ENCODE measurements at regions not wholly inside any gene's neighbourhood (a gene's known extent, or its start where the extent isn't known, plus 50 kb on each side); places are given as distances from the start of the nearest gene placed in this dataset.

DNA sequence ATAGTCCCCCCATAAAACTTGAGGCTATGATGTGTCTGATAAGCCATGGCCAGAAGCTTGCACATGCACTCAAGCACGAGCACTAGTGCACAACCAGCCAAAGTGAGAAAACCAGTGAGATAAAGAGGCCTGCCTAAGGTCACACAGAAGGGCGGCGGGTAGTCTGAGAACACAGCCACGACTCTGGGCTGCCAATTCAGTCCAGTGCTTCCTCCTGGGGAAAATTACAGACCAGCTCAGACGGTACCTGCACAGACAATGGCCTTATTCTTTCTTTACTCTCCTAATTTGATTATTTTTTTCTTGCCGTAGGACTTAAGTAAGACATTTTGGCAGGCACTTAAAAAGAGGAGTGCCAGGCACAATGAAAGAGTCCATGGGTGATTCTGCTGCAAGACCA lies 533.2 kb upstream of the FAT1 start:
- no peak for DNase-seq (ENCODE audit: low read depth)

DNA sequence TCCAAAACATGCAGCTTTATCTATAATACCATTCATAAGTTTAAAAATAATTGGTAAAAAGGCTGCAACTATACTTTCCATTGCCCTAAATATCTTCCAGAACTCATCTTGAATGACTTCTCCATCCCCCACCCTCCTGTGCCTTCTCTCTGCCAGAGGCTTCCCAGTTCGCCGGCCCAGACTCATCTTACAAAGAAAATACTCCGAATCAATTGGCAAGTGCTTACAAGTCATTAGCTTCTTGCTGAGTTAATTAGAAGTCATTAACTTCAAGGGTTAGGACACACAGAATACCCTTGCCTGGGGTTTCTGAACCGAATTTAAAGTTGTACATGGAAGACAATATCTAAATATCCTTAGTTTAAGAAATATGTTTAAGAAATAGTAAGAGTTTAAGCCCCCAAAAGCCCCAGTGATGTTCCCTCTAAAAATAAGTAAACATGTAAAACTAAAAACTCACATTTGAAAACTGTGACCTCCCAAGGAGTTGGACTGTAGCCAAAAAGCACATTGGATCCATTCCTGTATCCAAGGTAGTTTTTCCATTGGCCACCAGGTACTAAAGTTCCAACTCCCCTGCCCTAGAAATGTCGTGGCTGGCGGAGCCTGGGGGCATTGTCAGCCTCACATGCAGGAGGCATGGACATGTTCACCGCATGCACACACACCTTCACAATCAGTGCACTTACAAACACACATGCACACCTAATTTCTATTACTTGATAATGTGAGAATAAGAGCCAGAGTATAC lies 535.2 kb upstream of the FAT1 start:
- DNase-seq (ENCODE audit: low read depth): no peak

DNA sequence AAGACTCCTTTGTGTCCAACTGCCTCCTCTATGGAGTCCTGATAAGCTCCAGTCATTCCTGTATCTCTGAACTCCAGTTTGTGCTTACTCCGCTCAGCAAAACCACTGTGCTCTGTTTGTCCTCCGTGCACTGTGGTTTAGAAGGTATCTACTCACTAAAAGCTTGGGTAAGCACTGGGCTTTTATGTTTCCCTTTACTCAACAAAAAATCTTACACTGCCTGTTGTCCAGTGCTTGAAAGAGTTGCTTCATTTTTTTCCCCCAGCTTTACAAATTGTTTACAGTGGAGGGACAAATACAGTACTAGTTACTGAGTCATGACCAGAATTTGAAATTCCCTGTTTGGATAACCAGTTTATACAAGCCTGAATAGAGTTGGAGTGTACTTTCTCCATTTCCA lies 545.3 kb upstream of the FAT1 start:
- no peak for DNase-seq (ENCODE audit: low read depth)

GRCh38 chr4:187270154-187270553 lies 546.5 kb upstream of the FAT1 start:
- no peak for DNase-seq (ENCODE audit: low read depth)

- DNase-seq (ENCODE audit: low read depth): no peak
Observed at GRCh38 chr4:187271848-187272247, 548.2 kb upstream of the FAT1 start.

DNA sequence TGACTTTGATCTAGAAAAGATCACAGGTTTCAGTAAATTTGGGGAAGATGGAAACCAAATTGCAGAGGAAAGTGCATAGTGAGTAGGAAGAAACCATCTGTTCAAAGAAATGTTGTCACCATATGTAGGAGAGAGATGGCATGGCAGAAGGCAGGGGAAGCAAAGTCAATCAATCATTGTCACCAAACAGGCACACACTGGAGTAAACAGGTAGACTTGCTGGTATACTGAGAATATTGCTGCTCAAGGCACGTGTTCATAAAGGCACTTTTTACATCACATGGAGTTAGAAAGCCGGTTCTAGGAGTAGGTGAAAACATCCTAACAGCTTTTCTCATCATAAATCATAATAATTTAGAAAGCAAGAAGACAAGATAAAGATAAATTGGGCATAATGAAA lies 550.5 kb upstream of the FAT1 start:
- DNase-seq (ENCODE audit: low read depth): no peak

- no peak for DNase-seq (ENCODE audit: low read depth)
Observed at GRCh38 chr4:187276736-187277408, 553.2 kb upstream of the FAT1 start.

- DNase-seq (ENCODE audit: low read depth): no peak
Observed at GRCh38 chr4:187283201-187283955, 559.7 kb upstream of the FAT1 start.

- no peak for DNase-seq (ENCODE audit: low read depth)
Observed at GRCh38 chr4:187286525-187286924, 562.9 kb upstream of the FAT1 start.

GRCh38 chr4:187289371-187289770 lies 565.7 kb upstream of the FAT1 start:
- no peak for DNase-seq (ENCODE audit: low read depth)

GRCh38 chr4:187294861-187295260 lies 571.2 kb upstream of the FAT1 start:
- no peak for DNase-seq (ENCODE audit: low read depth)

- DNase-seq (ENCODE audit: low read depth): no peak
Observed at GRCh38 chr4:187301923-187302322, 578.3 kb upstream of the FAT1 start.

DNA sequence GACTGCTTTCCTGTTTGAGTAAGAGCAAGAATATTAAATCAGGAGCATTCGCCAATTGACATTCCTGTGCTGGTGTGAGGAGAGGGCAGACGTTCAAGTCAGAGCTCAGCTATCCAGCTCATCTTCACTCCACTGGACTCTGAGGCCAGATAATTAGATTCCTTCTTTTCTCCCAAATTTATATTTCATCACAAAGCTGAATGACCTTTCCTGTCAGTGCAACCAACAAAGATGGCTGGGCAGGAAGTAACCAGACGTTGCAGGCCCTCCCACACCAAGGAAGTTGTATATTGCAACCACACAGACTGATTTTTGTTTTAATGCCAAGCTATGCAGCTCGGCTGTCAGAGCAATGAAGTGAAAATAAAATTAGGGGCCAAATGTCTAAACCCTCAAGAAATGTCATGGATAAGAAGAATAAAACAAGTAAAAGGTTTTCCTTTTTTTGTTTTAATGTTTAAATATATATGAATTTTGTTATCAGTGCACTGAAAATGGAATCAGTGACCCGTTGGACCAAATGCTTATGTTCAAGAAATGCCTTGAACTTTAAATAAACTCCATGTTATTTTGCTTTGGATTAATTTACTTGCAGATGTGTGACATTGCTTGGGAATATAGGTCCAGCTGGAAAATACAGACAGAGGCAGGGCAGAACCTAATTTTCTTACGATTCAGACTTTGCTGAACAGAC lies 578.9 kb upstream of the FAT1 start:
- no peak for DNase-seq (ENCODE audit: low read depth)

DNA sequence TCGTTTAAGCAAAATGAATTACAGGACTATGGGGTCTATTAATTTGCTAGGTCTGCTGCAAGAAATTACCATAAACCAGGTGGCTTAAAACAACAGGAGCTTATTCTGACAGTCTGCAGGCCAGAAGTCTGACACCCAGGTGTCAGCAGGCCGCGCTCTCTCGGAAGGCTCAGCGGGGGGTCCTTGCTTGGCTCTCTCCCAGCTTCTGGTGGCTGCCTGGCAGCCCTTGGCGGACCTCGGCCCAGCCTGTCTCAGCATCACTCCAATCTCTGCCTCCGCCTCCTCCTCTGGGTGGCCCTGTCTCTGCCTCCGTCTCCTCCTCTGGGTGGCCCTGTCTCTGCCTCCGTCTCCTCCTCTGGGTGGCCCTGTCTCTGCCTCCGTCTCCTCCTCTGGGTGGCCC lies 580.5 kb upstream of the FAT1 start:
- DNase-seq (ENCODE audit: low read depth): no peak

GRCh38 chr4:187307131-187307530 lies 583.5 kb upstream of the FAT1 start:
- DNase-seq (ENCODE audit: low read depth): no peak

DNA sequence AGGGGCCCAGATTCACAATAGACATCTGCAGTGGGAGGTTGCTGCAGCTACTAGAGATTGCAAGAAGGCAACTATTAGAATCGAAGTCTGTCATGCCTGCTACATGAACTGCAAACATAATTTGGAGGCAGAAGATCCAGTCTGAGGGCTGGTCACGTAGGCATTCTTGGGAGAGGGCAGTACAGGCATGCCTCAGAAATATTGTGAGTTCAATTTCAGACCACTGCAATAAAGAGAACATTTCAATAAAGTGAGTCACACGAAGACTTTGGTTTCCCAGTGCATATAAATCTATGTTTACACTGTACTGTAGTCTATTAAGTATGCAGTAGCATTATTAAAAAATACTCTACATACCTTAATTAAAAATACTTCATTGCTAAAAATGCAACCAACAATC lies 585.8 kb upstream of the FAT1 start:
- DNase-seq (ENCODE audit: low read depth): no peak

- no peak for DNase-seq (ENCODE audit: low read depth)
Observed at GRCh38 chr4:187312299-187312698, 588.6 kb upstream of the FAT1 start.

DNA sequence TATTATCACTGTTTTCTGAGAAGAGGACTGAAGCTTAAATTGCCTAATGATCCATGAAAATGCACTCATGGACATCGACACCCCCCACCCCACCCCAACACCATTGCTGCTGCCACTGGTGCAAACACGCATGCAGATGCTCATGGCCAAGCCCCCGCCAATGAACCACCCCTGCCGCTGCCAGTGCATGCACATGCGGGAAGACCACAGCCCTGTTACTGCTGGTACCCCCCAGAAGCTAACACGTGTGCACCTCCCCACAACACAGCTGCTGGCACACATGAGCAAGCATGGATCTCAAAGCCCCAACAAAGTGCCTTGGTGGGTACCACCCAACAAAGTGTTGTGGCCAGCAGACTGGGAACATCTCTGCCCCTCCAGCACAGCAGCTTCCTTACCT lies 594.1 kb upstream of the FAT1 start:
- no peak for DNase-seq (ENCODE audit: low read depth)

GRCh38 chr4:187321711-187322110 lies 598.1 kb upstream of the FAT1 start:
- DNase-seq (ENCODE audit: low read depth): no peak

DNA sequence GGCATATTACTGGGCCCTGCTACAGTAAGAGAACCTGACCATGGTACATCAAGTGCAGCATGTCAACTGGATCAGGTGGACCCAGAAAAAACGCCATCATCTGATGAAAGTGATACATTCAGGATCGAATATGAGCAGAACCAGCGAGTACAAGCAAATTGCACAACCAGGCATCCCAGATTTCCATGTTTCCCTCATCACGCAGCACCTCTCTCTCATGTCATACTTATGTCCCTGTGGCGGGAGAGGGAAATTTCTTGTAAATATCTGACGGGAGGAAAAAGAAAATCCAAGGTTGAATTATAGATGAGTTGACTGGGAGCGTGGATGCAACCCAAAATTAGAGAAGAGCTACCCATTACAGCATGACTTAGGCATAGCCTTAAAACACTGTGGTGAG lies 608.5 kb upstream of the FAT1 start:
- DNase-seq (ENCODE audit: low read depth): no peak

DNA sequence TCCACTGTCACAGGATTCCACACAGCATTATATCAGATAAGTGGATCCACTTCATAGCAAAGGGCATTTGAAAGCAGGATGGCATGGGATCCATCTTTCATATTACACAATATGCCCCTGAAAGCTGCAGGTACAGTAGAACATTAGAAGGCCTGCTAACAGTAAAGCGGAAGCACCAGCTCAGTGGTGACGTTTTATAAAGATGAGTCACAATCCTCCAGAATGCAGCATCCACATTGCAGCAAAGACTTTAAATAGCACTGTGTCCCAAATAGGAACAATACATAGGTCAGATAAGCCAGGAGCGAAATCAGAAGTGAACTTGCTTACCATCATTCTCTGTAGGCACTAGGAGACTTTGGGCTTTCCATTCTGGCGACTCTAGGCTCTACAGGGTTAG lies 609.5 kb upstream of the FAT1 start:
- no peak for DNase-seq (ENCODE audit: low read depth)

DNA sequence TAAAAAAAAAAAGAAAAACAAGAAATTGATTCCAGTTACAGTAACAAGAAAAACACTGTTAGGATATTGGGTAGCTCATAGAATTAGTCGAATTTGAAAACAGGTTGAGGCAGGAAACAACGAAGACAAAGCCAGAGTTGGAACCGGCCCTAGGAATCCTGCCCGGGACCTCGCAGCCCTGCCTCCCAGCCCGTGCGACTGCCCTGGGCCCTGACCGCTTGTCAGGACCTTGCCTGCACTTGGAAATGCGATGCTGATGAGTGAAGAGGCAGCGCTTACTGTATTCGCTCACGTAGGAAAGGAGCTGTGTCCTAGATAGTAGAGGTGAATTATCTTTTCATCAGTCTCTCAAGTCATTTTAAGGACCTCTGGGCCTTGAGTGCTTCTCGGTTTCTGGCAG lies 611.7 kb upstream of the FAT1 start:
- DNase-seq (ENCODE audit: low read depth): no peak

- no peak for DNase-seq (ENCODE audit: low read depth)
Observed at GRCh38 chr4:187354740-187355139, 631.1 kb upstream of the FAT1 start.
